GM12891 (cell line): ENCODE measurements at regions not wholly inside any gene's neighbourhood (a gene's known extent, or its start where the extent isn't known, plus 50 kb on each side); places are given as distances from the start of the nearest gene placed in this dataset.

ENCODE experiments used
- DNase-seq: peaks from one replicate; pipeline ENCODE4 v3.0.0; 2011; ENCODE audit warnings: low spot score; ENCODE audit not compliant: insufficient read length
- FAIRE-seq: peaks from 2 replicates; lab custom pipeline; 2011; peaks lifted over from hg19 to GRCh38; lab: Jason Lieb, UNC
- PAX5 ChIP-seq: IDR thresholded peaks from 2 replicates; pipeline ENCODE4 v1.6.1; 2011; ENCODE audit warnings: low read length, moderate library complexity, mild to moderate bottlenecking; ENCODE audit not compliant: insufficient read depth, severe bottlenecking
- POLR2A ChIP-seq: IDR thresholded peaks from 2 replicates; pipeline ENCODE4 v1.6.1; 2011; ENCODE audit warnings: low read depth, low read length, control low read depth
- POLR2AphosphoS5 ChIP-seq: IDR thresholded peaks from 2 replicates; pipeline ENCODE4 v1.6.1; 2011; ENCODE audit warnings: low read depth, low read length, control low read depth
- POU2F2 ChIP-seq: IDR thresholded peaks from 2 replicates; pipeline ENCODE4 v1.6.1; 2011; ENCODE audit warnings: low read depth, mild to moderate bottlenecking, control low read depth, low read length, moderate library complexity
- SPI1 ChIP-seq: IDR thresholded peaks from 2 replicates; pipeline ENCODE4 v1.6.1; 2011; ENCODE audit warnings: low read depth, low read length, control low read depth
- TAF1 ChIP-seq: IDR thresholded peaks from 2 replicates; pipeline ENCODE4 v1.6.1; 2011; ENCODE audit warnings: low read depth, low read length, control low read depth

- no peak for FAIRE-seq
- TF ChIP-seq POLR2AphosphoS5 (no peak), POLR2A (no peak), SPI1 (no peak)
- DNase-seq = no peak
Measured at GRCh38 chr5:3948838-3949237, 353.2 kb downstream of the IRX1 start.

GRCh38 chr5:3954199-3954598 lies 358.6 kb downstream of the IRX1 start:
- FAIRE-seq (no peak), DNase-seq (no peak)
- TF ChIP-seq PAX5 (no peak), POU2F2 (no peak), POLR2AphosphoS5 (no peak), POLR2A (no peak), SPI1 (no peak), TAF1 (no peak)

- no peak for FAIRE-seq
- TF ChIP-seq SPI1 (no peak), POLR2AphosphoS5 (no peak), TAF1 (no peak), POU2F2 (no peak), PAX5 (no peak), POLR2A (no peak)
- DNase-seq = no peak
Measured at GRCh38 chr5:3954633-3955032, 359.0 kb downstream of the IRX1 start.

- FAIRE-seq = no peak
- TF ChIP-seq POU2F2 (no peak), TAF1 (no peak), SPI1 (no peak), PAX5 (no peak), POLR2A (no peak), POLR2AphosphoS5 (no peak)
- DNase-seq = no peak
Measured at GRCh38 chr5:3957658-3958057, 362.0 kb downstream of the IRX1 start.

GRCh38 chr5:3958389-3958788 lies 362.8 kb downstream of the IRX1 start:
- FAIRE-seq = no peak
- DNase-seq = no peak
- no peak for TF ChIP-seq POU2F2
- no peak for TF ChIP-seq POLR2A
- no peak for TF ChIP-seq PAX5
- no peak for TF ChIP-seq TAF1
- TF ChIP-seq POLR2AphosphoS5 = no peak
- TF ChIP-seq SPI1 = no peak

GRCh38 chr5:3962113-3962512 lies 366.5 kb downstream of the IRX1 start:
- no peak for FAIRE-seq

GRCh38 chr5:3963652-3964051 lies 368.0 kb downstream of the IRX1 start:
- FAIRE-seq (no peak), DNase-seq (no peak)

More at GRCh38 chr5:3962113-3962512, 366.5 kb downstream of the IRX1 start:
- no peak for TF ChIP-seq POLR2A
- no peak for TF ChIP-seq PAX5
- no peak for TF ChIP-seq SPI1
- no peak for TF ChIP-seq POLR2AphosphoS5
- TF ChIP-seq TAF1 = no peak
- no peak for TF ChIP-seq POU2F2
- no peak for DNase-seq

GRCh38 chr5:3980156-3980555 lies 384.5 kb downstream of the IRX1 start:
- no peak for TF ChIP-seq POLR2A
- TF ChIP-seq PAX5 = no peak
- TF ChIP-seq POU2F2 = no peak
- TF ChIP-seq POLR2AphosphoS5 = no peak
- DNase-seq (no peak), FAIRE-seq (no peak)

More at GRCh38 chr5:3963652-3964051, 368.0 kb downstream of the IRX1 start:
- TF ChIP-seq POLR2A (no peak), POLR2AphosphoS5 (no peak), TAF1 (no peak), PAX5 (no peak), SPI1 (no peak), POU2F2 (no peak)

GRCh38 chr5:3987867-3988266 lies 392.2 kb downstream of the IRX1 start:
- DNase-seq (no peak), FAIRE-seq (no peak)
- TF ChIP-seq TAF1 (no peak), PAX5 (no peak), POLR2AphosphoS5 (no peak), SPI1 (no peak), POU2F2 (no peak), POLR2A (no peak)

- FAIRE-seq (no peak), DNase-seq (no peak)
- TF ChIP-seq TAF1 = no peak
- TF ChIP-seq POU2F2 = no peak
- no peak for TF ChIP-seq POLR2AphosphoS5
- TF ChIP-seq SPI1 = no peak
- no peak for TF ChIP-seq POLR2A
- TF ChIP-seq PAX5 = no peak
Measured at GRCh38 chr5:3993856-3994473, 398.3 kb downstream of the IRX1 start.

GRCh38 chr5:3994628-3995027 lies 399.0 kb downstream of the IRX1 start:
- TF ChIP-seq POLR2AphosphoS5 = no peak
- no peak for TF ChIP-seq PAX5
- no peak for TF ChIP-seq TAF1
- no peak for TF ChIP-seq POLR2A
- no peak for TF ChIP-seq SPI1
- TF ChIP-seq POU2F2 = no peak
- no peak for DNase-seq
- FAIRE-seq = no peak
